HG03045 (cell line): ENCODE measurements at regions not wholly inside any gene's neighbourhood (a gene's known extent, or its start where the extent isn't known, plus 50 kb on each side); places are given as distances from the start of the nearest gene placed in this dataset.
"Not testable (repeated sequence)": the region's sequence is repeated elsewhere in the genome, so short reads cannot be mapped to it uniquely, and the experiment has no call there.

Experiments used
- ATAC-seq: cut with Tn5 transposase; IDR thresholded peaks from one replicate; pipeline ENCODE4 v1.9.1; 2021; ENCODE audit warnings: mild to moderate bottlenecking, moderate library complexity; ENCODE audit not compliant: unreplicated experiment

GRCh38 chr5:67896311-67896929 is 319.1 kb upstream of the PIK3R1 start:
- ATAC-seq: no peak

- ATAC-seq: not testable (repeated sequence)
These were observed 325.7 kb upstream of the PIK3R1 start for GRCh38 chr5:67889870-67890269.

- no peak for ATAC-seq
These were observed 327.8 kb upstream of the PIK3R1 start for GRCh38 chr5:67887748-67888161.

GRCh38 chr5:67886761-67887160 is 328.8 kb upstream of the PIK3R1 start:
- ATAC-seq: no peak

GRCh38 chr5:67880876-67881275 is 334.7 kb upstream of the PIK3R1 start:
- no peak for ATAC-seq

GRCh38 chr5:67880511-67880805 is 335.1 kb upstream of the PIK3R1 start:
- ATAC-seq: no peak

- no peak for ATAC-seq
These were observed 335.7 kb upstream of the PIK3R1 start for GRCh38 chr5:67879620-67880510.

GRCh38 chr5:67878933-67879332 is 336.6 kb upstream of the PIK3R1 start:
- ATAC-seq: no peak

GRCh38 chr5:67876371-67876770 is 339.2 kb upstream of the PIK3R1 start:
- ATAC-seq: no peak

GRCh38 chr5:67875601-67876000 is 340.0 kb upstream of the PIK3R1 start:
- ATAC-seq: no peak

GRCh38 chr5:67873935-67874334 is 341.6 kb upstream of the PIK3R1 start:
- no peak for ATAC-seq

- no peak for ATAC-seq
These were observed 344.9 kb upstream of the PIK3R1 start for GRCh38 chr5:67870662-67871061.

GRCh38 chr5:67864335-67864734 is 351.2 kb upstream of the PIK3R1 start:
- not testable (repeated sequence) for ATAC-seq

- ATAC-seq: no peak
These were observed 357.0 kb upstream of the PIK3R1 start for GRCh38 chr5:67858471-67859031.

- no peak for ATAC-seq
These were observed 358.1 kb upstream of the PIK3R1 start for GRCh38 chr5:67857502-67857901.

GRCh38 chr5:67855523-67855922 is 360.0 kb upstream of the PIK3R1 start:
- no peak for ATAC-seq

GRCh38 chr5:67850906-67851305 is 364.6 kb upstream of the PIK3R1 start:
- ATAC-seq: not testable (repeated sequence)

GRCh38 chr5:67844924-67845323 is 370.6 kb upstream of the PIK3R1 start:
- ATAC-seq: no peak

GRCh38 chr5:67842806-67843205 is 372.8 kb upstream of the PIK3R1 start:
- no peak for ATAC-seq

GRCh38 chr5:67837225-67837624 is 378.3 kb upstream of the PIK3R1 start:
- not testable (repeated sequence) for ATAC-seq

- not testable (repeated sequence) for ATAC-seq
These were observed 379.1 kb upstream of the PIK3R1 start for GRCh38 chr5:67836496-67836895.

GRCh38 chr5:67831048-67831447 is 384.5 kb upstream of the PIK3R1 start:
- ATAC-seq: no peak
